ENCODE measurements at regions not wholly inside any gene's neighbourhood (a gene's known extent, or its start where the extent isn't known, plus 50 kb on each side); places are given as distances from the start of the nearest gene placed in this dataset.

GRCh38 chr12:24011927-24012507 is 62.5 kb upstream of the SOX5 start:
- Mint-ChIP-seq H3K27ac (no peak overlapping the region), H3K4me1 (peaks cover 9% of the 10 kb centered on the region), H3K4me3 (no peak overlapping the region), H3K27me3 (ENCODE audit: low read depth) (peaks cover 41% of the 10 kb centered on the region), H3K36me3 (no peaks in the 10 kb centered on the region), H3K9me3 (no peaks in the 10 kb centered on the region)
- ATAC-seq (no peak), DNase-seq (ENCODE audit: low spot score) (no peak)
- POLR2A ChIA-PET = no interaction called here
- TF ChIP-seq GTF2I (CRISPR knock-in tag; conservative IDR thresholded peaks at IDR 0.05) (no peak), CREB1 (CRISPR knock-in tag; IDR thresholded peaks at IDR 0.05) (no peak), MLX (CRISPR knock-in tag; IDR thresholded peaks at IDR 0.05) (no peak), SP1 (CRISPR knock-in tag; conservative IDR thresholded peaks at IDR 0.05) (no peak), ATF6 (CRISPR knock-in tag; IDR thresholded peaks at IDR 0.05) (no peak), ZNF512 (CRISPR knock-in tag; IDR thresholded peaks at IDR 0.05; ENCODE audit: borderline replicate concordance) (no peak), RORB (CRISPR knock-in tag; IDR thresholded peaks at IDR 0.05) (no peak), SMAD4 (CRISPR knock-in tag; IDR thresholded peaks at IDR 0.05) (no peak), SMAD3 (CRISPR knock-in tag; IDR thresholded peaks at IDR 0.05; ENCODE audit: borderline replicate concordance) (no peak), E2F5 (CRISPR knock-in tag; IDR thresholded peaks at IDR 0.05) (no peak), ZBTB21 (CRISPR knock-in tag; IDR thresholded peaks at IDR 0.05; ENCODE audit: borderline replicate concordance) (no peak), JAZF1 (CRISPR knock-in tag; IDR thresholded peaks at IDR 0.05) (no peak), ZNF671 (CRISPR knock-in tag; IDR thresholded peaks at IDR 0.05) (no peak), E2F1 (CRISPR knock-in tag; IDR thresholded peaks at IDR 0.05) (no peak), ZNF396 (CRISPR knock-in tag; IDR thresholded peaks at IDR 0.05; ENCODE audit: borderline replicate concordance) (no peak), ZNF232 (CRISPR knock-in tag; IDR thresholded peaks at IDR 0.05) (no peak)
- CTCF ChIA-PET = no interaction called here

GRCh38 chr12:24008166-24008565 is 58.7 kb upstream of the SOX5 start:
- no peaks in the 10 kb centered on the region for H3K4me1 Mint-ChIP-seq
- ATAC-seq (no peak), DNase-seq (ENCODE audit: low spot score) (no peak)
- H3K4me3 Mint-ChIP-seq = no peak overlapping the region
- no peaks in the 10 kb centered on the region for H3K36me3 Mint-ChIP-seq
- CTCF ChIA-PET = no interaction called here
- peaks cover 5% of the 10 kb centered on the region for H3K27me3 Mint-ChIP-seq (ENCODE audit: low read depth)
- no peak for TF ChIP-seq AFF4 (CRISPR knock-in tag; IDR thresholded peaks at IDR 0.05; ENCODE audit: borderline replicate concordance)
- TF ChIP-seq ZNF396 (CRISPR knock-in tag; IDR thresholded peaks at IDR 0.05; ENCODE audit: borderline replicate concordance) = no peak
- no peak for TF ChIP-seq SP1 (CRISPR knock-in tag; conservative IDR thresholded peaks at IDR 0.05)
- TF ChIP-seq SMAD3 (CRISPR knock-in tag; IDR thresholded peaks at IDR 0.05; ENCODE audit: borderline replicate concordance) = no peak
- no peaks in the 10 kb centered on the region for H3K9me3 Mint-ChIP-seq
- POLR2A ChIA-PET = no interaction called here
- no peak overlapping the region for H3K27ac Mint-ChIP-seq

Data from WTC11 (cell line).